ENCODE measurements at regions not wholly inside any gene's neighbourhood (a gene's known extent, or its start where the extent isn't known, plus 50 kb on each side); places are given as distances from the start of the nearest gene placed in this dataset.
A peak's percentile ranks its signal among the peaks of the same experiment; 100 is the strongest.
"Not testable (repeated sequence)": the region's sequence is repeated elsewhere in the genome, so short reads cannot be mapped to it uniquely, and the experiment has no call there.

- H3K4me3 ChIP-seq = no peak overlapping the region
- H3K27me3 ChIP-seq (ENCODE audit: low read depth) = no peaks in the 10 kb centered on the region
- H3K4me1 ChIP-seq = no peaks in the 10 kb centered on the region
- DNase-seq (ENCODE audit: low spot score in 2 of 2) = peak in 1 of 2 experiments; percentile 7
- in situ Hi-C loops (cut with MboI; ENCODE audit: low sequenced_read_pairs) = no loop called here
- H3K9me3 ChIP-seq = no peaks in the 10 kb centered on the region
- H3K36me3 ChIP-seq (replicated peaks) = no peaks in the 10 kb centered on the region
Observed at GRCh38 chr4:77332696-77333270, 175.8 kb downstream of the CCNG2 start.

- no peak for DNase-seq (ENCODE audit: low spot score in 2 of 2)
- no peak overlapping the region for H3K4me3 ChIP-seq
- H3K36me3 ChIP-seq (replicated peaks) = no peaks in the 10 kb centered on the region
- H3K9me3 ChIP-seq = no peaks in the 10 kb centered on the region
- no peaks in the 10 kb centered on the region for H3K27me3 ChIP-seq (ENCODE audit: low read depth)
- in situ Hi-C loops (cut with MboI; ENCODE audit: low sequenced_read_pairs) = no loop called here
- no peaks in the 10 kb centered on the region for H3K4me1 ChIP-seq
Observed at GRCh38 chr4:77336411-77337142, 179.6 kb downstream of the CCNG2 start.

DNA sequence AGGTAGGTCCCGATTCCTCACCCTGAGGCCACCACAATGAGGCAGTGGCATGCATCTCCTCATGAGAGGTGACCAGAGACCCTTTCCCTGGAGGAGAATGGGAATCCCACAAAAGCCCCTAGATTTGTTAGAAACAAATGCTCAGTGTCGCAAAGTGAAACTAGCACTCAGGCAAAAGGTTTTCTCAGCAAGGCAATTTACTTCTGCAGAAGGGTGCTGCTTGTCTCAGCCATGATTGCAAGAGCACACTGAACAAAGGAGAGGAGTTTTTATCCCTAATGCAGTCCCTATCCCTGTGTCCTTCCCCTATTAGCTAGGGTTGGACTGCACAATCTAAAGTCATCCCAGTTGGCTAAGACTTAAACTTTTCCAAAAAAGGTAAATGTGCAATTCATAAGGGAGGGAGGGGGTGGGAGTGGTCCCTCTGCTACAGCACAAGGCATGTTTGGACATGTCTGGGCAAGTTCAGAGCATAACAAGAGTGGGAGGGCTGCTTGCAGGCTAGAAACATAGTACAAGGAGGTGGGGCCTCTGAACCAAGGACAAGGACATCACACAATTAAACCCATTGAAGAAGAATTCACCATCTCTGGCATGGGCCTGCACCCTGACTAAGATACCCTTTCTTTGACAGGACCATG is 185.3 kb downstream of the CCNG2 start:
- Histone ChIP-seq H3K4me1 (no peaks in the 10 kb centered on the region), H3K9me3 (no peaks in the 10 kb centered on the region), H3K27me3 (ENCODE audit: low read depth) (no peaks in the 10 kb centered on the region; the same call in 1 of the 2 replicates), H3K4me3 (no peak overlapping the region), H3K36me3 (replicated peaks) (no peaks in the 10 kb centered on the region)
- peak in 1 of 2 experiments; percentile 7 for DNase-seq (ENCODE audit: low spot score in 2 of 2)
- in situ Hi-C loops (cut with MboI; ENCODE audit: low sequenced_read_pairs) = no loop called here

DNA sequence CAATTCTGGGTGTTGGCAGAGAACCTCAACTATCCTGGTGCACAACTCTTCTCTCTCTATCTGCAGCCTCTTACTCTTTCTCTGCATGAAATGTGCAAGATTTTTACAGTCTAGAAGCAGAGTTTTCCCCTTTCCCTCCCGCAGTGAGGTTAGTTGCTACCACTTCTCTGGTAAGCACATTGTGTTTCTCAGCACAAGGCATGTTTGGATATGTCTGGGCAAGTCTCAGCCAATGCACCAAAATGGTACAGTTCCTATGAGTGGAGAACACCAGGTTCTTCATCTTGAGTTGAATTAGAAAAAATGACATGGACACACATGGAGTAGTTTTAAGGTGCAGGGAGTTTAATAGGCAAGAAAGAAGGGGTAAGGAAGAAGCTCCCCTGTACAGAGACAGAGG is 187.0 kb downstream of the CCNG2 start:
- no peaks in the 10 kb centered on the region for H3K9me3 ChIP-seq
- in situ Hi-C loops (cut with MboI; ENCODE audit: low sequenced_read_pairs) = no loop called here
- DNase-seq (ENCODE audit: low spot score in 2 of 2) = no peak

DNA sequence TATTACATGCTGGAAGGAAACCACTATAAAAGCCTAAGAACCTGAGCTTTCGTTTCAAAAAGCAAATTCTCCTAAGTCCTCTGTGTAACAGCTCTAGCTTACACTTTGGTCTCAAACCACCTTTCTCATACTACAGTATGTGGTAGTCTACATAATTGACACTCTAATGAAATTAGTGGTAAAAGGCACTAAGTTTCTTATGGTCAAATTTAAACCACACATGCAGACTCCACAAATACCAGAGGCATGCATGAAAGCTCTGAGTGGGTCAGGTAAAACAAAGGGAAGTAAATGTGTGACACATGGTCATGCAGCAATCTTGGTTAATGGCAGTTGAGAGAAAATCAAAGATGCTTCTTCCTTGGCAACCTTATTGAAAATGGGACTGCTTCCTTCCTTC is 187.8 kb downstream of the CCNG2 start:
- Histone ChIP-seq H3K27me3 (ENCODE audit: low read depth) (no peaks in the 10 kb centered on the region; the same call in 1 of the 2 replicates), H3K9me3 (no peaks in the 10 kb centered on the region), H3K4me3 (no peak overlapping the region), H3K4me1 (no peaks in the 10 kb centered on the region), H3K36me3 (replicated peaks) (no peaks in the 10 kb centered on the region)
- in situ Hi-C loops (cut with MboI; ENCODE audit: low sequenced_read_pairs) = no loop called here
- DNase-seq (ENCODE audit: low spot score in 2 of 2) = no peak

More for the DNA sequence above, 187.0 kb downstream of the CCNG2 start:
- H3K27me3 ChIP-seq (ENCODE audit: low read depth) = no peaks in the 10 kb centered on the region; the same call in 1 of the 2 replicates
- no peak overlapping the region for H3K4me3 ChIP-seq
- H3K36me3 ChIP-seq (replicated peaks) = no peaks in the 10 kb centered on the region
- no peaks in the 10 kb centered on the region for H3K4me1 ChIP-seq

DNA sequence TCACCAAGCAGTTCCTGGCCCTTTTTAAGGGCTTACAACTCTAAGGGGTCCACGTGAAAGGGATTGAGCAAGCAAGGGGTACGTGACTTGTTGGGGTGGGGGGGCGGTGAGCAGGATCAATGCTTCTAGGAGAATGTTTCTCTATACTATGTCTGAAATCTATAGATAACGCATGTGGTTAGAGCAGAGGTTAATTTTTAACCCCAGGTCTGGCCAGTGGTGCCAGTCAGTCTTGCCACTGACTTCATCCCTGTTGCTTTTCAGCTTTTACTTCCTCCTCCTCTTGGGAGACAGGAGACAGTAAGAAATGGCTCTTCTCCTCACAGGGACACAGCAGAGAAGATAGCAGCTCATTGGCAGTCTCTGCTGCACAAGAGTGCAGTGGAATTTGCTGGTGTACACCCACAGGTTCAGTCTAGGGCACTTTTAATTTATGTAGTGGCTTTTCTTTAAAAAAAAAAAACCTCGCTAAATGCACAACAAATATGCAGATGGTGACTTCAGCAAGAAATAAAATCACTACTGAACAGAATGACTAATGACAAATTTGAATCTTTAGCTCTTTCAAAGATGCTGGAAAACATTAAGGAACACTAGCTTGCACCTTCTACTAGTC is 190.5 kb downstream of the CCNG2 start:
- Histone ChIP-seq H3K4me3 (no peak overlapping the region), H3K4me1 (no peaks in the 10 kb centered on the region), H3K36me3 (replicated peaks) (no peaks in the 10 kb centered on the region), H3K9me3 (no peaks in the 10 kb centered on the region), H3K27me3 (ENCODE audit: low read depth) (no peaks in the 10 kb centered on the region; the same call in 1 of the 2 replicates)
- in situ Hi-C loops (cut with MboI; ENCODE audit: low sequenced_read_pairs) = no loop called here
- no peak for DNase-seq (ENCODE audit: low spot score in 2 of 2)

DNA sequence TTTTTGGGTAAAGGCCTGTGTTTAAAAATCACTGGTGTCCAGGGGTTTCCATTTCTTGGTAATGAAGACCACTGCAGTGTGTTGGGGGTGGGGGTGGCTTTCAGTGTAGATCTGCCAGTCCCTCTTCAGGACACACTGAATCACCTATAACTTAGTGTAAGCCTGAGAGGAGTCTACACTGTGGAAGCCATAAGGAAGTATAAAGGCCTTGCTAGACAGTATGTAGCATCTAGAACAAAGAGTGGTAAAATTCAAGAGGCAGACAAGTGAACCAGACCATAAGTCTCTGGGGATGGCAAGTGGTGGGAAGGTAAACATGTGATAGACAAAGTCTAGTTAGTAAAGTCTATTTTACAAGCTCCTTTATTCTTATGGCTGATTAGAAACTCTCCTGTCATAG is 191.8 kb downstream of the CCNG2 start:
- no peaks in the 10 kb centered on the region for H3K9me3 ChIP-seq
- in situ Hi-C loops (cut with MboI; ENCODE audit: low sequenced_read_pairs) = no loop called here
- no peaks in the 10 kb centered on the region for H3K36me3 ChIP-seq (replicated peaks)

GRCh38 chr4:77349364-77349763 is 192.4 kb downstream of the CCNG2 start:
- no peak for DNase-seq (ENCODE audit: low spot score in 2 of 2)
- Histone ChIP-seq H3K27me3 (ENCODE audit: low read depth) (no peaks in the 10 kb centered on the region; the same call in 1 of the 2 replicates), H3K4me3 (no peak overlapping the region), H3K4me1 (no peaks in the 10 kb centered on the region), H3K36me3 (replicated peaks) (no peaks in the 10 kb centered on the region), H3K9me3 (no peaks in the 10 kb centered on the region)
- in situ Hi-C loops (cut with MboI; ENCODE audit: low sequenced_read_pairs) = no loop called here

More for the DNA sequence above, 191.8 kb downstream of the CCNG2 start:
- no peak for DNase-seq (ENCODE audit: low spot score in 2 of 2)
- Histone ChIP-seq H3K27me3 (ENCODE audit: low read depth) (no peaks in the 10 kb centered on the region; the same call in 1 of the 2 replicates), H3K4me3 (no peak overlapping the region), H3K4me1 (no peaks in the 10 kb centered on the region)

GRCh38 chr4:77349796-77350195 is 192.8 kb downstream of the CCNG2 start:
- no peaks in the 10 kb centered on the region; the same call in 1 of the 2 replicates for H3K27me3 ChIP-seq (ENCODE audit: low read depth)
- no peaks in the 10 kb centered on the region for H3K9me3 ChIP-seq
- DNase-seq (ENCODE audit: low spot score in 2 of 2) = no peak
- H3K36me3 ChIP-seq (replicated peaks) = no peaks in the 10 kb centered on the region
- H3K4me1 ChIP-seq = no peaks in the 10 kb centered on the region
- no peak overlapping the region for H3K4me3 ChIP-seq
- in situ Hi-C loops (cut with MboI; ENCODE audit: low sequenced_read_pairs) = no loop called here

DNA sequence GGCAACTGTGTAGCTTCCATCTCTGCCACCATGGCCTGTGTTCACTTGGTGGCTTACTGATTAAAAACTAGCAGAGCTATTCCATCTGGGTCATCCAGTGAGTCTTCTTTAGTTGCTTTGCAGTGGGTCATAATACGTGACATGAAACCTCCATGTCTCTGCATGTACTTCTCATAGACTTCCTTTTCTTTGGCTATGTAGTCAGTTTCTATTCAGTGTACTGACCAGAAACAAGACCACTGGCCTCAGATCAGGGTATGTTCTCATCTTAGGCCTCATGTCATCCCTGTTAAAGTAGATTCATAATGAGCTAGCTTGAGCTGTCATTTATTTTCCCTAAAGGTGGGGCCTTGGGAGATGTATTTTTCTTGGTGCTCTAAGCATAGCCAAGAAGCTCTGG is 195.2 kb downstream of the CCNG2 start:
- in situ Hi-C loops (cut with MboI; ENCODE audit: low sequenced_read_pairs) = no loop called here
- no peak overlapping the region for H3K4me3 ChIP-seq
- no peaks in the 10 kb centered on the region for H3K9me3 ChIP-seq
- H3K36me3 ChIP-seq (replicated peaks) = no peaks in the 10 kb centered on the region
- H3K4me1 ChIP-seq = no peaks in the 10 kb centered on the region
- no peaks in the 10 kb centered on the region; the same call in 1 of the 2 replicates for H3K27me3 ChIP-seq (ENCODE audit: low read depth)
- no peak for DNase-seq (ENCODE audit: low spot score in 2 of 2)

GRCh38 chr4:77353724-77354315 is 196.8 kb downstream of the CCNG2 start:
- H3K9me3 ChIP-seq; H3K36me3 ChIP-seq (replicated peaks); H3K4me1 ChIP-seq; H3K4me3 ChIP-seq; H3K27me3 ChIP-seq (ENCODE audit: low read depth); in situ Hi-C loops (cut with MboI; ENCODE audit: low sequenced_read_pairs); DNase-seq (ENCODE audit: low spot score in 2 of 2): not testable (repeated sequence)

DNA sequence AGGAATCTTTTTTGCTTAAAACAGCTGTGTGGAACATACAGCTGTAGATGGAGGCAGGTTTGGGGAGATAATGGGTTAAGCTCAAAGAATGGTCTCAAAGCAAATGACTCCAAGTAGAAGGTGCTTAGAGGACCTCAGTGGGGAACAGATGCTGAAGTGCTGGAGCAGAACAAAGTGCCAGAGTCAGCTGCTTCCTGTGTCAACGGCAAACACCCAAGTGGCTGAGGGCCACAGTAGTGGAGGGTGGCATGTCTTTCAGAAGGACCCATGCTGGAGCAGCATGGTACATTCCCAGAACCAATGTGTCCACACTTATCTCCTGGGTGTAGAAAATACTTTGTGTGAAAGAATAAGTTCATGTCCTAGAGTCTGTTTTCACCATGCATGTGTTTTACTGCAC is 197.5 kb downstream of the CCNG2 start:
- no peaks in the 10 kb centered on the region for H3K9me3 ChIP-seq
- in situ Hi-C loops (cut with MboI; ENCODE audit: low sequenced_read_pairs) = no loop called here

GRCh38 chr4:77355731-77356130 is 198.7 kb downstream of the CCNG2 start:
- H3K4me3 ChIP-seq = no peak overlapping the region
- no peaks in the 10 kb centered on the region for H3K9me3 ChIP-seq
- no peaks in the 10 kb centered on the region for H3K27me3 ChIP-seq (ENCODE audit: low read depth)
- in situ Hi-C loops (cut with MboI; ENCODE audit: low sequenced_read_pairs) = no loop called here
- no peaks in the 10 kb centered on the region for H3K4me1 ChIP-seq
- no peaks in the 10 kb centered on the region for H3K36me3 ChIP-seq (replicated peaks)
- DNase-seq (ENCODE audit: low spot score in 2 of 2) = no peak

More for the DNA sequence above, 197.5 kb downstream of the CCNG2 start:
- no peaks in the 10 kb centered on the region for H3K27me3 ChIP-seq (ENCODE audit: low read depth)
- no peak overlapping the region for H3K4me3 ChIP-seq
- H3K36me3 ChIP-seq (replicated peaks) = no peaks in the 10 kb centered on the region
- H3K4me1 ChIP-seq = no peaks in the 10 kb centered on the region
- DNase-seq (ENCODE audit: low spot score in 2 of 2) = no peak

Measured in HAP-1 (cell line).